GM06990 (cell line): ENCODE measurements at regions not wholly inside any gene's neighbourhood (a gene's known extent, or its start where the extent isn't known, plus 50 kb on each side); places are given as distances from the start of the nearest gene placed in this dataset.

Experiments used
- DNase-seq: peaks from one replicate; pipeline ENCODE4 v3.0.0-alpha.2; 2011; ENCODE audit not compliant: insufficient read length; ENCODE audit errors: extremely low read depth
- H3K27me3 ChIP-seq: replicated peaks from 2 replicates; pipeline ENCODE4 v1.6.0; 2011; ENCODE audit warnings: low read length; ENCODE audit not compliant: control insufficient read depth, insufficient read depth
- H3K36me3 ChIP-seq: 2 replicates; pipeline ENCODE4 v1.5.1; 2011; ENCODE audit warnings: low read length; ENCODE audit not compliant: control insufficient read depth, insufficient read depth
- H3K4me3 ChIP-seq: replicated peaks from 2 replicates; pipeline ENCODE4 v1.5.1; 2011; ENCODE audit warnings: low read depth, mild to moderate bottlenecking, control low read depth, low read length
- TF ChIP-seq, protein P1 (sequence below): IDR thresholded peaks from 2 replicates; pipeline ENCODE4 v1.5.1; 2011; ENCODE audit warnings: low read length, control low read depth, mild to moderate bottlenecking, inconsistent platforms; ENCODE audit not compliant: insufficient read depth, poor library complexity, severe bottlenecking

GRCh38 chr1:78792756-78793155, 143.1 kb downstream of the IFI44 start:
- DNase-seq, result no peak
- TF ChIP-seq, protein P1, sequence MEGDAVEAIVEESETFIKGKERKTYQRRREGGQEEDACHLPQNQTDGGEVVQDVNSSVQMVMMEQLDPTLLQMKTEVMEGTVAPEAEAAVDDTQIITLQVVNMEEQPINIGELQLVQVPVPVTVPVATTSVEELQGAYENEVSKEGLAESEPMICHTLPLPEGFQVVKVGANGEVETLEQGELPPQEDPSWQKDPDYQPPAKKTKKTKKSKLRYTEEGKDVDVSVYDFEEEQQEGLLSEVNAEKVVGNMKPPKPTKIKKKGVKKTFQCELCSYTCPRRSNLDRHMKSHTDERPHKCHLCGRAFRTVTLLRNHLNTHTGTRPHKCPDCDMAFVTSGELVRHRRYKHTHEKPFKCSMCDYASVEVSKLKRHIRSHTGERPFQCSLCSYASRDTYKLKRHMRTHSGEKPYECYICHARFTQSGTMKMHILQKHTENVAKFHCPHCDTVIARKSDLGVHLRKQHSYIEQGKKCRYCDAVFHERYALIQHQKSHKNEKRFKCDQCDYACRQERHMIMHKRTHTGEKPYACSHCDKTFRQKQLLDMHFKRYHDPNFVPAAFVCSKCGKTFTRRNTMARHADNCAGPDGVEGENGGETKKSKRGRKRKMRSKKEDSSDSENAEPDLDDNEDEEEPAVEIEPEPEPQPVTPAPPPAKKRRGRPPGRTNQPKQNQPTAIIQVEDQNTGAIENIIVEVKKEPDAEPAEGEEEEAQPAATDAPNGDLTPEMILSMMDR, result no peak
- Histone ChIP-seq H3K27me3 (no peaks in the 10 kb centered on the region), H3K4me3 (no peak overlapping the region), H3K36me3 (no peaks in the 10 kb centered on the region)

- TF ChIP-seq, protein P1, result no peak
- Histone ChIP-seq H3K36me3 (no peaks in the 10 kb centered on the region), H3K4me3 (no peak overlapping the region), H3K27me3 (no peaks in the 10 kb centered on the region)
- DNase-seq, result no peak
Measured at GRCh38 chr1:78797108-78797781, 147.6 kb downstream of the IFI44 start.

GRCh38 chr1:78799926-78800325, 150.3 kb downstream of the IFI44 start:
- H3K27me3 ChIP-seq, result no peaks in the 10 kb centered on the region

DNA sequence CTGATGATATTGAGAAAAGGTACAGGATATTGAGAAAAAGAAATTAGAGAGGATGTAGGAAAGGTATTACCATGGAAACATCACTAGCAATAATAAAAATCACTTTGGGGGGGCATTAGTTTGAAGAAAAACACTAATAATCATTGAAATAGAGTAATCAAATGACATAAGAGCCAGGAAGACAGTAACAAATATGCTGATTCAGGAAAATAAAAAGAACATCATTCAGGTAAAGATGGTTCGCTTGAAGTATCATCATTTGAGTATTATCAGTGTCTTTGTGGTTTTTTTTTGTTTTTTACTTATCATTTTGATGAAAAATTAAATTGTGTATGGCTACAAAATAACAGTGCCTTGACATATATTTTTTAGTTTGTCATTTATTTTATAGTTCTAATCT, 164.5 kb downstream of the IFI44 start:
- Histone ChIP-seq H3K27me3 (no peaks in the 10 kb centered on the region), H3K36me3 (no peaks in the 10 kb centered on the region), H3K4me3 (no peak overlapping the region)
- no peak for DNase-seq
- TF ChIP-seq, protein P1, result no peak

More at GRCh38 chr1:78799926-78800325, 150.3 kb downstream of the IFI44 start:
- H3K36me3 ChIP-seq, result no peaks in the 10 kb centered on the region
- no peak for DNase-seq
- no peak overlapping the region for H3K4me3 ChIP-seq
- TF ChIP-seq, protein P1, result no peak

- Histone ChIP-seq H3K4me3 (no peak overlapping the region), H3K36me3 (no peaks in the 10 kb centered on the region), H3K27me3 (no peaks in the 10 kb centered on the region)
- TF ChIP-seq, protein P1, result no peak
- DNase-seq, result no peak
Measured at GRCh38 chr1:78825561-78825960, 175.9 kb downstream of the IFI44 start.

DNA sequence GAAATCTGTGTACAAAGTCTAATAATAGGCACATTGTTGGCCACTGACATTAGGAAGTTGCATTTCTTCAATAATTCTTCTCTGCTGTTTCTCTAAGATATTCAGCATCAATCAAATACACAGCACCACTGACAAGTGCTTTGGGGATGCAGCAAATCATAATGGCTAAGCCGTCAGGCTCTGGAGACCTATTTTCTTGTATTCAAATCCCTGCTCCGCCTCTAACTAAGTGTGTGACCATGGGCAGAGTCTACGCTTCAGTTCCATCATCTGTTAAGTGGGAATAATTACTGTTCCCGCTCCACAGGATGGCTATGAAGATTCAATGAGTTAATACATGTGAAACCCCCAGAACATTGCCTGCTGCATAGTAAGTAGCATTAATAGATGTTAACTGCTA, 176.9 kb downstream of the ADGRL4 start:
- TF ChIP-seq, protein P1, result no peak

More for the DNA sequence above, 176.9 kb downstream of the ADGRL4 start:
- no peaks in the 10 kb centered on the region for H3K27me3 ChIP-seq
- H3K36me3 ChIP-seq, result no peaks in the 10 kb centered on the region
- H3K4me3 ChIP-seq, result no peak overlapping the region
- DNase-seq, result no peak
